Endothelial cell of umbilical vein (primary cell): ENCODE measurements at regions not wholly inside any gene's neighbourhood (a gene's known extent, or its start where the extent isn't known, plus 50 kb on each side); places are given as distances from the start of the nearest gene placed in this dataset.

ENCODE experiments used
- BruUV-seq: library from RNA; stranded (reverse); fragments of 400-500 nt; replicated peaks from 2 replicates; lab custom pipeline; 2021; lab: Mats Ljungman, UMichigan
- CTCF ChIA-PET: fragments of 300-600, 350-600 bp; sonication (Branson Sonifier 250); formaldehyde crosslinking; loops from one replicate; lab custom pipeline; 2021; ENCODE audit warnings: antibody characterized with exemption, inconsistent platforms; lab: Charles Lee
- POLR2A ChIA-PET: fragments of 300-600, 350-600 bp; sonication (Branson Sonifier 250); formaldehyde crosslinking; loops from one replicate; lab custom pipeline; 2021; ENCODE audit warnings: antibody characterized with exemption, inconsistent platforms; lab: Charles Lee
- DNase-seq: peaks from one replicate; pipeline ENCODE4 v3.0.0-alpha.2; 2011; ENCODE audit warnings: low read depth, low spot score
- FAIRE-seq: peaks from 2 replicates; lab custom pipeline; 2011; peaks lifted over from hg19 to GRCh38; lab: Jason Lieb, UNC
- H2AFZ ChIP-seq: 2 replicates; pipeline ENCODE4 v1.6.0; 2012; ENCODE audit warnings: low read depth, low read length, control low read depth, inconsistent platforms
- H3K27ac ChIP-seq: 2 replicates; pipeline ENCODE4 v1.5.1; 2011; ENCODE audit warnings: low read depth, mild to moderate bottlenecking, control low read depth, low read length, moderate library complexity; ENCODE audit not compliant: insufficient read depth
- H3K27me3 ChIP-seq, 2 experiments: 2 replicates each; pipeline versions ENCODE4 v1.6.0 to v1.6.1; 2011; ENCODE audit warnings: low read length in 2 of 2, mixed read lengths in 1 of 2; ENCODE audit not compliant: control insufficient read depth in 2 of 2, insufficient read depth in 2 of 2
- H3K36me3 ChIP-seq, 2 experiments: 2 replicates in 1 of 2; 3 replicates in 1 of 2; pipeline ENCODE4 v1.5.1; 2011; ENCODE audit warnings: low read length in 2 of 2, mild to moderate bottlenecking in 1 of 2, moderate library complexity in 1 of 2; ENCODE audit not compliant: control insufficient read depth in 2 of 2, insufficient read depth in 2 of 2; ENCODE audit errors: extremely low read depth in 1 of 2
- H3K4me1 ChIP-seq: 3 replicates; pipeline ENCODE4 v1.5.1; 2011; ENCODE audit warnings: mild to moderate bottlenecking, low read length; ENCODE audit not compliant: control insufficient read depth, insufficient read depth; ENCODE audit errors: extremely low read depth
- H3K4me2 ChIP-seq: 2 replicates; pipeline ENCODE4 v1.6.1; 2011; ENCODE audit warnings: low read length, control low read depth, mixed read lengths; ENCODE audit not compliant: insufficient read depth
- H3K4me3 ChIP-seq, 3 experiments: fragments of 200-600 bp in 1 of 3; sonication (generic), shearing (Covaris generic) in 1 of 3; replicated peaks in 1 of 3; 2 replicates each; pipeline ENCODE4 v1.5.1; 2011 to 2016; ENCODE audit warnings: control low read depth in 3 of 3, low read length in 3 of 3, mild to moderate bottlenecking in 2 of 3, inconsistent platforms in 1 of 3, low read depth in 1 of 3, moderate library complexity in 1 of 3; ENCODE audit not compliant: insufficient read depth in 1 of 3
- H3K79me2 ChIP-seq: 2 replicates; pipeline ENCODE4 v1.6.0; 2012; ENCODE audit warnings: low read length, inconsistent platforms; ENCODE audit not compliant: control insufficient read depth, insufficient read depth
- H3K9ac ChIP-seq: replicated peaks from 2 replicates; pipeline ENCODE3; 2011; ENCODE audit warnings: low read length, control low read depth; ENCODE audit not compliant: insufficient read depth; ENCODE audit errors: extremely low read depth
- H3K9me1 ChIP-seq: replicated peaks from 3 replicates; pipeline ENCODE4 v1.6.0; 2011; ENCODE audit warnings: mild to moderate bottlenecking, low read length; ENCODE audit not compliant: control insufficient read depth, insufficient read depth; ENCODE audit errors: extremely low read depth
- H3K9me3 ChIP-seq: replicated peaks from 2 replicates; pipeline ENCODE4 v1.5.1; 2012; ENCODE audit warnings: low read length, inconsistent platforms; ENCODE audit not compliant: control insufficient read depth, insufficient read depth
- H4K20me1 ChIP-seq: replicated peaks from 2 replicates; pipeline ENCODE3; 2011; ENCODE audit warnings: mild to moderate bottlenecking, low read length; ENCODE audit not compliant: control insufficient read depth, insufficient read depth; ENCODE audit errors: extremely low read depth
- EZH2 ChIP-seq: IDR thresholded peaks from 2 replicates; pipeline ENCODE4 v1.6.1; 2012; ENCODE audit warnings: borderline replicate concordance, low read depth, mild to moderate bottlenecking, moderate library complexity, low read length, inconsistent platforms; ENCODE audit not compliant: severe bottlenecking
- FOS ChIP-seq: IDR thresholded peaks from 2 replicates; pipeline ENCODE4 v1.6.1; 2011; ENCODE audit warnings: mild to moderate bottlenecking, low read length, moderate library complexity, borderline replicate concordance; ENCODE audit not compliant: insufficient read depth
- JUN ChIP-seq: IDR thresholded peaks from 2 replicates; pipeline ENCODE4 v1.6.1; 2011; ENCODE audit warnings: borderline replicate concordance, low read depth; ENCODE audit not compliant: insufficient read length, insufficient read depth
- MYC ChIP-seq: IDR thresholded peaks from one replicate; pipeline ENCODE4 v1.6.1; 2011; ENCODE audit warnings: mild to moderate bottlenecking, low read depth, low read length
- POLR2A ChIP-seq: IDR thresholded peaks from 2 replicates; pipeline ENCODE4 v1.6.1; 2012; ENCODE audit warnings: low read depth, mild to moderate bottlenecking, control low read depth, low read length
- POLR2AphosphoS5 ChIP-seq: IDR thresholded peaks from 2 replicates; pipeline ENCODE4 v1.6.1; 2012; ENCODE audit warnings: low read depth, mild to moderate bottlenecking, control low read depth, low read length, moderate library complexity; ENCODE audit not compliant: insufficient read depth
- dilution Hi-C: fragments of 300-500 bp; cut with MboI; formaldehyde crosslinking; loops from one replicate; pipeline ENCODE4 v1.15.0; 2019; ENCODE audit warnings: low sequenced_read_pairs; ENCODE audit not compliant: extremely low pct_ligation_motif_present
- intact Hi-C: fragments of 100-400 bp; cut with micrococcal nuclease; formaldehyde crosslinking; loops from one replicate; pipeline ENCODE4 v1.10.0; 2022
- TF ChIP-seq, protein P1 (sequence below): IDR thresholded peaks from 2 replicates; pipeline ENCODE4 v1.6.1; 2011; ENCODE audit not compliant: insufficient read depth, insufficient read length
- TF ChIP-seq, protein P2 (sequence below), 2 donors: IDR thresholded peaks; 1 replicate in 1 of 2; 2 replicates in 1 of 2; pipeline ENCODE4 v1.5.1; 2011; ENCODE audit warnings: low read length in 2 of 2, mild to moderate bottlenecking in 2 of 2, moderate library complexity in 2 of 2, control low read depth in 1 of 2, inconsistent platforms in 1 of 2, low read depth in 1 of 2; ENCODE audit not compliant: insufficient read depth in 1 of 2; ENCODE audit errors: extremely low read depth in 1 of 2

DNA sequence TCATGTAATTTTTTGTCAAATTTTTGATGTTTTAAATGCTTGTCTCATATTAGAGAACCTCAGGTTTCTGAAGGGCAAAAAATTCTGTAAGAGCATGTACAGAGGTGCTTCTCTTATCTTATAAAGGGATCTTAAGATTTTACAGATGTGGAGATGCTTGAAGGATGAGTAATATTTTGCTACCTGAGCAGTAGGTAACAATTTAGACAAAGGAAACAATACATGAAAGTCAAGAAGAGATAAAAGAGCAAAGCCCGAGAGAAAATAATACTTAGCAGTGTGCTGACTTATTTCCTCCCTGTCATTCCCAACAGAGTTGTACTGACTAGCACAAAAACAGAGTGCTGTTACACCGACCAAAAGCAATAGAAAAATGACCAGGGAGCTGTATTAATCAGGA, 98.1 kb upstream of the PTPRR start:
- Histone ChIP-seq H3K27ac (no peak overlapping the region), H3K9me3 (no peaks in the 10 kb centered on the region), H2AFZ (no peak overlapping the region), H3K79me2 (no peaks in the 10 kb centered on the region), H3K4me3 (no peak overlapping the region), H3K9ac (no peak overlapping the region), H3K27me3 (no peaks in the 10 kb centered on the region), H3K4me1 (no peaks in the 10 kb centered on the region), H3K9me1 (no peaks in the 10 kb centered on the region), H3K4me2 (no peak overlapping the region), H3K36me3 (no peaks in the 10 kb centered on the region), H4K20me1 (no peaks in the 10 kb centered on the region)
- FAIRE-seq = no peak
- ChIA-PET POLR2A (no interaction called here), CTCF (no interaction called here)
- no peak for TF ChIP-seq MYC
- no peak for TF ChIP-seq POLR2A
- TF ChIP-seq, protein P1, sequence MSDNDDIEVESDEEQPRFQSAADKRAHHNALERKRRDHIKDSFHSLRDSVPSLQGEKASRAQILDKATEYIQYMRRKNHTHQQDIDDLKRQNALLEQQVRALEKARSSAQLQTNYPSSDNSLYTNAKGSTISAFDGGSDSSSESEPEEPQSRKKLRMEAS = no peak
- TF ChIP-seq EZH2 = no peak
- no peak for TF ChIP-seq JUN
- TF ChIP-seq FOS = no peak
- TF ChIP-seq POLR2AphosphoS5 = no peak
- TF ChIP-seq, protein P2, sequence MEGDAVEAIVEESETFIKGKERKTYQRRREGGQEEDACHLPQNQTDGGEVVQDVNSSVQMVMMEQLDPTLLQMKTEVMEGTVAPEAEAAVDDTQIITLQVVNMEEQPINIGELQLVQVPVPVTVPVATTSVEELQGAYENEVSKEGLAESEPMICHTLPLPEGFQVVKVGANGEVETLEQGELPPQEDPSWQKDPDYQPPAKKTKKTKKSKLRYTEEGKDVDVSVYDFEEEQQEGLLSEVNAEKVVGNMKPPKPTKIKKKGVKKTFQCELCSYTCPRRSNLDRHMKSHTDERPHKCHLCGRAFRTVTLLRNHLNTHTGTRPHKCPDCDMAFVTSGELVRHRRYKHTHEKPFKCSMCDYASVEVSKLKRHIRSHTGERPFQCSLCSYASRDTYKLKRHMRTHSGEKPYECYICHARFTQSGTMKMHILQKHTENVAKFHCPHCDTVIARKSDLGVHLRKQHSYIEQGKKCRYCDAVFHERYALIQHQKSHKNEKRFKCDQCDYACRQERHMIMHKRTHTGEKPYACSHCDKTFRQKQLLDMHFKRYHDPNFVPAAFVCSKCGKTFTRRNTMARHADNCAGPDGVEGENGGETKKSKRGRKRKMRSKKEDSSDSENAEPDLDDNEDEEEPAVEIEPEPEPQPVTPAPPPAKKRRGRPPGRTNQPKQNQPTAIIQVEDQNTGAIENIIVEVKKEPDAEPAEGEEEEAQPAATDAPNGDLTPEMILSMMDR (IDR thresholded peaks at IDR 0.05; ENCODE audit: extremely low read depth in 1 of 2, insufficient read depth in 1 of 2, low read depth in 1 of 2, low read length in 2 of 2) = no peak
- intact Hi-C loops (no loop called here), dilution Hi-C loops (no loop called here)
- no TSS peak for BruUV-seq
- DNase-seq = no peak
